Fibroblast of pulmonary artery (primary cell): ENCODE measurements at regions not wholly inside any gene's neighbourhood (a gene's known extent, or its start where the extent isn't known, plus 50 kb on each side); places are given as distances from the start of the nearest gene placed in this dataset.

Experiments used
- DNase-seq: peaks from one replicate; pipeline ENCODE4 v3.0.0-alpha.2; 2010; ENCODE audit warnings: low read depth
- H3K4me3 ChIP-seq: replicated peaks from 2 replicates; pipeline ENCODE4 v1.5.1; 2011; ENCODE audit warnings: low read depth, mild to moderate bottlenecking, control low read depth, low read length, moderate library complexity
- TF ChIP-seq, protein P1 (sequence below): IDR thresholded peaks from 2 replicates; pipeline ENCODE4 v1.5.1; 2011; ENCODE audit warnings: mild to moderate bottlenecking, control low read depth, low read length, inconsistent platforms; ENCODE audit errors: missing control alignments

DNA sequence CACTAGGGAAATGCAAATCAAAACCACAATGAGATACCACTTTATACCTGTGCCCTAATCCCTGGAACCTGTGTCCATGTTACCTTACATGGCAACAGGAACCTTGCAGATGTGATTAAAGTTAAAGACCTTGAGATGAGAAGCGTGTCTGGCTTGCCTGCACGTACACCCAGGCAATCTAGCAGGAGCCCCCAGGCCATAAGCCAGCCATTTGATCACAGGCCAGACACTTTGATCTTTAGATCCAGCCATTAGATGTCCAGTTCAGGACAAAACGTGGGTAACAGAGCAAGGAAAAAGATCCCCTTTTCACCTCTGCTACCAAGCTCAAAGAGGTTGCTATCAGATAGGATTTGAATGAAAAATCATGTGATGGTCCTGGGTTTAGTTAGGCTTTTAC lies 378.8 kb downstream of the BUD13 start:
- H3K4me3 ChIP-seq: no peak overlapping the region
- no peak for DNase-seq
- TF ChIP-seq, protein P1, sequence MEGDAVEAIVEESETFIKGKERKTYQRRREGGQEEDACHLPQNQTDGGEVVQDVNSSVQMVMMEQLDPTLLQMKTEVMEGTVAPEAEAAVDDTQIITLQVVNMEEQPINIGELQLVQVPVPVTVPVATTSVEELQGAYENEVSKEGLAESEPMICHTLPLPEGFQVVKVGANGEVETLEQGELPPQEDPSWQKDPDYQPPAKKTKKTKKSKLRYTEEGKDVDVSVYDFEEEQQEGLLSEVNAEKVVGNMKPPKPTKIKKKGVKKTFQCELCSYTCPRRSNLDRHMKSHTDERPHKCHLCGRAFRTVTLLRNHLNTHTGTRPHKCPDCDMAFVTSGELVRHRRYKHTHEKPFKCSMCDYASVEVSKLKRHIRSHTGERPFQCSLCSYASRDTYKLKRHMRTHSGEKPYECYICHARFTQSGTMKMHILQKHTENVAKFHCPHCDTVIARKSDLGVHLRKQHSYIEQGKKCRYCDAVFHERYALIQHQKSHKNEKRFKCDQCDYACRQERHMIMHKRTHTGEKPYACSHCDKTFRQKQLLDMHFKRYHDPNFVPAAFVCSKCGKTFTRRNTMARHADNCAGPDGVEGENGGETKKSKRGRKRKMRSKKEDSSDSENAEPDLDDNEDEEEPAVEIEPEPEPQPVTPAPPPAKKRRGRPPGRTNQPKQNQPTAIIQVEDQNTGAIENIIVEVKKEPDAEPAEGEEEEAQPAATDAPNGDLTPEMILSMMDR: no peak

GRCh38 chr11:116390963-116391362 lies 381.8 kb downstream of the BUD13 start:
- no peak overlapping the region for H3K4me3 ChIP-seq
- no peak for DNase-seq
- TF ChIP-seq, protein P1: no peak

DNA sequence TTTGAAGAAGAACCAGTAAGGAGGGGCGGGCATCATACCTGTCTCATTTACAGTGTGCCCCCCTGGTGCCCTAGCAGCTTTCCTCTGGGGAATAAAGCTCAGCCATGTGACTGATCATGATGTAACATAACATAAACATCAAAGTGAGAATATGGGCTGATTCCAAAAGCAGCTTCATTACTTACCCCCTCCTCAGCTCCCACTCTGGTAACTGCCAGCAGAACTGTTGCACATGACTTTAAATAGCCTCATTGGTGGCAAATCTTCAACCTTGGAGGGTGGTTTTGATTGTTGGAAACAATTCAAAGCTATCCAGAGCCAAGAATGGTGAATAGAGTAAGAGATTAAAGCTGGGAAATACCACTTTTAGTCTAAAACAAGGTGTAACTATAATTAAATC lies 384.6 kb downstream of the BUD13 start:
- no peak overlapping the region for H3K4me3 ChIP-seq
- TF ChIP-seq, protein P1: no peak
- DNase-seq: no peak

DNA sequence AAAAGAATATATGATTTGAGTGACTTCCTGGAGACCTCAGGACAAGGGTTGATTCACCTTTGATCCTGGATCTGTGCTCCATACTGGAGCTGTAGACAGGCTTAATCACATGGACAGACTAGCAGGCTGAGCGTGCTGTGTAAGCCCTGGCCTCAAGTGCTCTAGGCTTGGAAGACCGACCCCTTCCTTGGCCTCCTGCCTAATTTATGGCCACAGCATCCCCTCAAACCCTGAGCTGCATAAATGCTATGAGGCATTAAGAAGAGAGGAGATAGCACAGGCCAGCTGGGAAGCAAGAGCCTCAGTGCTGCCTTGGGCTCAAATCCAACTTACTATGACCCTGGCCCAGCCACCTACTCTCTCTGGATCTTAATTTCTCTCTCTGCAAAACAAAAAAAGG lies 385.1 kb downstream of the BUD13 start:
- no peak for DNase-seq
- no peak overlapping the region for H3K4me3 ChIP-seq
- TF ChIP-seq, protein P1: no peak

GRCh38 chr11:116386118-116386699 lies 386.6 kb downstream of the BUD13 start:
- TF ChIP-seq, protein P1: no peak
- DNase-seq: no peak
- H3K4me3 ChIP-seq: no peak overlapping the region

- TF ChIP-seq, protein P1: no peak
- no peak overlapping the region for H3K4me3 ChIP-seq
- DNase-seq: no peak
Observed at GRCh38 chr11:116384876-116385275, 387.9 kb downstream of the BUD13 start.

- no peak overlapping the region for H3K4me3 ChIP-seq
- TF ChIP-seq, protein P1: no peak
- DNase-seq: no peak
Observed at GRCh38 chr11:116384407-116384806, 388.4 kb downstream of the BUD13 start.
